ENCODE measurements at regions not wholly inside any gene's neighbourhood (a gene's known extent, or its start where the extent isn't known, plus 50 kb on each side); places are given as distances from the start of the nearest gene placed in this dataset.

- TF ChIP-seq CTCF (conservative IDR thresholded peaks at IDR 0.05; ENCODE audit: low read length) = no peak
- no peak for TF ChIP-seq EZH2phosphoT487 (IDR thresholded peaks at IDR 0.05; ENCODE audit: borderline replicate concordance, low read depth, low read length)
These were observed 807.5 kb upstream of the SLC10A2 start for GRCh38 chr13:103873725-103874124.

Data from OCI-LY7 (cell line).